ENCODE measurements at regions not wholly inside any gene's neighbourhood (a gene's known extent, or its start where the extent isn't known, plus 50 kb on each side); places are given as distances from the start of the nearest gene placed in this dataset.

- Histone ChIP-seq H3K4me1 (ENCODE audit: control insufficient read depth in 1 of 2, low read depth in 2 of 2) (no peaks in the 10 kb centered on the region), H3K9me3 (no peaks in the 10 kb centered on the region), H3K4me3 (no peak overlapping the region), H3K27ac (no peak overlapping the region), H3K36me3 (no peaks in the 10 kb centered on the region), H3K27me3 (replicated peaks; ENCODE audit: insufficient read depth) (no peaks in the 10 kb centered on the region)
- TF ChIP-seq, protein P1, sequence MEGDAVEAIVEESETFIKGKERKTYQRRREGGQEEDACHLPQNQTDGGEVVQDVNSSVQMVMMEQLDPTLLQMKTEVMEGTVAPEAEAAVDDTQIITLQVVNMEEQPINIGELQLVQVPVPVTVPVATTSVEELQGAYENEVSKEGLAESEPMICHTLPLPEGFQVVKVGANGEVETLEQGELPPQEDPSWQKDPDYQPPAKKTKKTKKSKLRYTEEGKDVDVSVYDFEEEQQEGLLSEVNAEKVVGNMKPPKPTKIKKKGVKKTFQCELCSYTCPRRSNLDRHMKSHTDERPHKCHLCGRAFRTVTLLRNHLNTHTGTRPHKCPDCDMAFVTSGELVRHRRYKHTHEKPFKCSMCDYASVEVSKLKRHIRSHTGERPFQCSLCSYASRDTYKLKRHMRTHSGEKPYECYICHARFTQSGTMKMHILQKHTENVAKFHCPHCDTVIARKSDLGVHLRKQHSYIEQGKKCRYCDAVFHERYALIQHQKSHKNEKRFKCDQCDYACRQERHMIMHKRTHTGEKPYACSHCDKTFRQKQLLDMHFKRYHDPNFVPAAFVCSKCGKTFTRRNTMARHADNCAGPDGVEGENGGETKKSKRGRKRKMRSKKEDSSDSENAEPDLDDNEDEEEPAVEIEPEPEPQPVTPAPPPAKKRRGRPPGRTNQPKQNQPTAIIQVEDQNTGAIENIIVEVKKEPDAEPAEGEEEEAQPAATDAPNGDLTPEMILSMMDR (IDR thresholded peaks at IDR 0.05), result no peak
- ATAC-seq (ENCODE audit: insufficient number of reproducible peaks, low FRiP score, low read depth) (no peak), DNase-seq (ENCODE audit: low spot score) (no peak)
Measured at GRCh38 chr7:136726460-136726859, 142.0 kb upstream of the CHRM2 start.

DNA sequence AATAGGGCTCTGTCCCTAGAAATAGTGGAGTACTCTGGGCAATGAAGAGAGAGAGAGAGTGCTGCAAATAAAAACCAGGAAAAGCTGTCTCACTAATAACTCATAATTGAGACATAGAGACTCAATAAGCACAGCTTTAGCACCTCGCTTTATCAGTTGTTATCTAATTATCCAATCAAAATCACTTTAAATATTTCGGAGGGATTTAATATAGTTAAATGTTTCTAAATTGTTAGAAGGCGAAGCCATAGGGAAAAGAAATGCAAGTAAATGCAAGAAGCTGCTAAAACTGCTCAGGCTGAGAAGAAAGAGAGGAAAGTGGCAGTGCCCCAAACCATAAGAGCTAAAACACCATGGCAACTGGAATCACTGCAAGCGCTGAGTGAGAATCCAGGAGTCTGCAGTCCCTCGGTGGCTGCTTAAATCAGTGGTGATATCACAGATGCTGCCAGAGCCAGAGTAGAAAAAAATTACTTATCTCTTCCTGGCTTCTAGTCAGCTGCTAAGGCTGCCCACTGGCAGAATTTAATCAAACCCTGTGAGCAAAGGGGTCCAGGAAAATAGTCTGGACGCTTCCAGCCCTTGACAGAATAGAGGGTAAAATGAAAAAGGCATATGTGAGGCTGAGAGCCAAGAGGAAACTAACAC lies 150.4 kb upstream of the CHRM2 start:
- H3K27me3 ChIP-seq (replicated peaks; ENCODE audit: insufficient read depth), result no peaks in the 10 kb centered on the region
- H3K36me3 ChIP-seq, result no peaks in the 10 kb centered on the region
- no peak for DNase-seq (ENCODE audit: low spot score)
- no peak overlapping the region for H3K4me3 ChIP-seq
- no peak overlapping the region for H3K27ac ChIP-seq
- TF ChIP-seq, protein P1 (IDR thresholded peaks at IDR 0.05), result no peak
- no peaks in the 10 kb centered on the region for H3K4me1 ChIP-seq (ENCODE audit: control insufficient read depth in 1 of 2, low read depth in 2 of 2)
- no peak for ATAC-seq (ENCODE audit: insufficient number of reproducible peaks, low FRiP score, low read depth)
- H3K9me3 ChIP-seq, result no peaks in the 10 kb centered on the region

DNA sequence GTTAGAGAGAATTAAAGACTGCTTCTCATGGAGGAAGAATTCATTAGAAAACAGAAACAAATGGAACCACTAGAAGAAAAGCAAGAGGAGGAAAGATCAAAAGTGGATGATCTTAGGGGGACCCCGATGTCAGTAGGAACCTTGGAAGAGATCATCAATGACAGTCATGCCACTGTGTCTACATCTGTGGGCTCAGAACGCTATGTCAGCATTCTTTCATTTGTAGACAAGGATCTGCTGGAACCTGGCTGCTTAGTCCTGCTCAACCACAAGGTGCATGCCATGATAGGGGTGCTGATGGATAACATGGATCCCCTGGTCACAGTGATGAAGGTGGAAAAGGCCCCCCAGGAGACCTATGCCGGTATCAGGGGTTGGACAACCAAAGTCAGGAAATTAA lies 154.4 kb upstream of the CHRM2 start:
- DNase-seq (ENCODE audit: low spot score) (no peak), ATAC-seq (ENCODE audit: insufficient number of reproducible peaks, low FRiP score, low read depth) (no peak)
- Histone ChIP-seq H3K4me1 (ENCODE audit: control insufficient read depth in 1 of 2, low read depth in 2 of 2) (no peaks in the 10 kb centered on the region), H3K36me3 (no peaks in the 10 kb centered on the region), H3K4me3 (no peak overlapping the region), H3K27ac (no peak overlapping the region), H3K27me3 (replicated peaks; ENCODE audit: insufficient read depth) (no peaks in the 10 kb centered on the region), H3K9me3 (no peaks in the 10 kb centered on the region)
- TF ChIP-seq, protein P1 (IDR thresholded peaks at IDR 0.05), result no peak

DNA sequence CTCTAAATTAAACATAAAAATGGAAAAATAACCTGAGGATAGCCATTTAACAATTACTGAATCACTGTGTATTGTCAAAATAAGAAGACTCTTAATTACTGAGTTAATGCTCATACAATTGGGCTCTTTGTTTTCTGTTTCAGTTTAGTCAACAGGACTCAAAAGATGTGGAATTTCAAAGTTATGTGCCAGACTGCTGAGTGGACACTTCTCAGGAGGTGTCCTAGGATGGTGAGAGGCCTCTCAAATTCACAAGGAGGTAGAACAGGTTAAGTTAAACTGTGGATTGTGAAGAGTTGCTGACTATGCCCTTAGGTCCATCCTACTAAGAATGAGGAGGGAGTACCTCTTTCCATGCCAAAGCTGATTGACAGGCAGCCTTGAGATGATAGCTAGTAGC lies 157.7 kb upstream of the CHRM2 start:
- H3K27me3 ChIP-seq (replicated peaks; ENCODE audit: insufficient read depth), result no peaks in the 10 kb centered on the region
- no peaks in the 10 kb centered on the region for H3K4me1 ChIP-seq (ENCODE audit: control insufficient read depth in 1 of 2, low read depth in 2 of 2)
- no peak overlapping the region for H3K27ac ChIP-seq
- no peak overlapping the region for H3K4me3 ChIP-seq
- TF ChIP-seq, protein P1 (IDR thresholded peaks at IDR 0.05), result no peak
- H3K36me3 ChIP-seq, result no peaks in the 10 kb centered on the region
- DNase-seq (ENCODE audit: low spot score) (no peak), ATAC-seq (ENCODE audit: insufficient number of reproducible peaks, low FRiP score, low read depth) (no peak)
- H3K9me3 ChIP-seq, result no peaks in the 10 kb centered on the region

DNA sequence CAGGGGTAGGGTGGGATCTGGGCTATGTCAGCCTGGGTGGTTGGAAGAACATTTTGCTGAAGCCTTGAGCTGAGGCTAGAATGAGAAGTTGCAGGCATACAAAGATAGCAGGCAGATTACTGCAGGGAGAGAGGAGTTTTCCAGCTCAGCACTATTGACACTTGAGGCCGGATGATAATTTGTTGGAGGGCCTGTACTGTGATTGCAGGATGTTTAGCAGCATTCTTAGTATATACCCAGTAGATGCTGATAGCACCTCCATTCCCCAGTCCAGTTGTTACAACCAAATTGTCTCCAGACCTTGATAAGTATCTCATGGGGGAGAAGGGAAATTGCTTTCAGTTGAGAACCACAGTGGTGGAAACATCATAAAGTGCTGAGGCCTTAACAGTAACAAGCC lies 158.6 kb upstream of the CHRM2 start:
- Histone ChIP-seq H3K27ac (no peak overlapping the region), H3K27me3 (replicated peaks; ENCODE audit: insufficient read depth) (no peaks in the 10 kb centered on the region), H3K36me3 (no peaks in the 10 kb centered on the region), H3K4me3 (no peak overlapping the region), H3K9me3 (no peaks in the 10 kb centered on the region), H3K4me1 (ENCODE audit: control insufficient read depth in 1 of 2, low read depth in 2 of 2) (no peaks in the 10 kb centered on the region)
- no peak for ATAC-seq (ENCODE audit: insufficient number of reproducible peaks, low FRiP score, low read depth)
- TF ChIP-seq, protein P1 (IDR thresholded peaks at IDR 0.05), result no peak
- DNase-seq (ENCODE audit: low spot score), result no peak
